SK-N-SH treated with all-trans-retinoic acid at 6 μM for 48 hours (cell line): ENCODE measurements at regions not wholly inside any gene's neighbourhood (a gene's known extent, or its start where the extent isn't known, plus 50 kb on each side); places are given as distances from the start of the nearest gene placed in this dataset.

ENCODE experiments used
- ATAC-seq: fragments of 200-7000 bp; cut with Tn5 transposase; 3 replicates; pipeline ENCODE4 v1.9.1; 2020; ENCODE audit warnings: mild to moderate bottlenecking, moderate library complexity
- ARNTL ChIP-seq: fragments of 450-650 bp; formaldehyde crosslinking; IDR thresholded peaks from 2 replicates; pipeline ENCODE4 v1.5.0; 2020; ENCODE audit warnings: low read depth, mild to moderate bottlenecking, moderate library complexity, borderline replicate concordance
- BACH2 ChIP-seq: fragments of 250-450 bp; sonication (Bioruptor Pico); IDR thresholded peaks from 2 replicates; pipeline ENCODE4 v1.9.0; 2021; ENCODE audit warnings: mild to moderate bottlenecking, borderline replicate concordance
- CSDC2 ChIP-seq: fragments of 250-450 bp; sonication (Bioruptor Pico); IDR thresholded peaks from 2 replicates; pipeline ENCODE4 v1.5.0; 2020; ENCODE audit warnings: mild to moderate bottlenecking, moderate library complexity
- ESRRG ChIP-seq: fragments of 250-450 bp; sonication (Bioruptor Pico); IDR thresholded peaks from 2 replicates; pipeline ENCODE4 v1.6.1; 2021; ENCODE audit warnings: mild to moderate bottlenecking
- GLIS3 ChIP-seq: fragments of 250-450 bp; sonication (Bioruptor Pico); IDR thresholded peaks from 2 replicates; pipeline ENCODE4 v1.5.0; 2020; ENCODE audit warnings: mild to moderate bottlenecking, moderate library complexity
- ISL1 ChIP-seq: fragments of 250-450 bp; sonication (Bioruptor Pico); IDR thresholded peaks from 2 replicates; pipeline ENCODE4 v2.1.2; 2022; ENCODE audit warnings: mild to moderate bottlenecking, moderate library complexity
- OSR1 ChIP-seq: fragments of 250-450 bp; sonication (Bioruptor Pico); IDR thresholded peaks from 2 replicates; pipeline ENCODE4 v1.8.0; 2022; ENCODE audit warnings: moderate library complexity, mild to moderate bottlenecking, inconsistent platforms
- POU6F1 ChIP-seq: fragments of 250-450 bp; sonication (Bioruptor Pico); IDR thresholded peaks from 2 replicates; pipeline ENCODE4 v1.8.0; 2021; ENCODE audit warnings: low read depth, mild to moderate bottlenecking, moderate library complexity, borderline replicate concordance
- PPARA ChIP-seq: fragments of 250-450 bp; sonication (Bioruptor Pico); IDR thresholded peaks from 2 replicates; pipeline ENCODE4 v1.5.0; 2020; ENCODE audit warnings: mild to moderate bottlenecking, borderline replicate concordance
- SNAI2 ChIP-seq: fragments of 250-450 bp; sonication (Bioruptor Pico); IDR thresholded peaks from 2 replicates; pipeline ENCODE4 v1.5.0; 2020; ENCODE audit warnings: mild to moderate bottlenecking, moderate library complexity
- TCF4 ChIP-seq: fragments of 250-450 bp; sonication (Bioruptor Pico); IDR thresholded peaks from 2 replicates; pipeline ENCODE4 v1.8.0; 2021; ENCODE audit warnings: mild to moderate bottlenecking, moderate library complexity, borderline replicate concordance
- TOX ChIP-seq: fragments of 250-450 bp; sonication (Bioruptor Pico); IDR thresholded peaks from 2 replicates; pipeline ENCODE4 v1.8.0; 2021; ENCODE audit warnings: mild to moderate bottlenecking, moderate library complexity, borderline replicate concordance
- TSHZ2 ChIP-seq: fragments of 250-450 bp; sonication (Bioruptor Pico); IDR thresholded peaks from 2 replicates; pipeline ENCODE4 v1.5.0; 2020; ENCODE audit warnings: mild to moderate bottlenecking, moderate library complexity
- ZC3H10 ChIP-seq: fragments of 250-450 bp; sonication (Bioruptor Pico); IDR thresholded peaks from 2 replicates; pipeline ENCODE4 v1.5.1; 2021; ENCODE audit warnings: mild to moderate bottlenecking, moderate library complexity
- ZFP30 ChIP-seq: fragments of 450-650 bp; formaldehyde crosslinking; IDR thresholded peaks from 2 replicates; pipeline ENCODE4 v1.5.0; 2022; ENCODE audit warnings: mild to moderate bottlenecking, moderate library complexity
- ZNF565 ChIP-seq: fragments of 450-650 bp; formaldehyde crosslinking; conservative IDR thresholded peaks from 2 replicates; pipeline ENCODE4 v1.5.0; 2020; ENCODE audit warnings: low read depth, mild to moderate bottlenecking, moderate library complexity
- ZNF70 ChIP-seq: fragments of 450-650 bp; formaldehyde crosslinking; IDR thresholded peaks from 2 replicates; pipeline ENCODE4 v1.5.0; 2020; ENCODE audit warnings: mild to moderate bottlenecking, moderate library complexity
- ZNF8 ChIP-seq: fragments of 450-650 bp; formaldehyde crosslinking; IDR thresholded peaks from 2 replicates; pipeline ENCODE4 v1.5.0; 2020; ENCODE audit warnings: mild to moderate bottlenecking, moderate library complexity
- TF ChIP-seq, protein P1 (sequence below): fragments of 250-450 bp; sonication (Bioruptor Pico); IDR thresholded peaks from 2 replicates; pipeline ENCODE4 v1.8.0; 2020; ENCODE audit warnings: mild to moderate bottlenecking, moderate library complexity, borderline replicate concordance
- TF ChIP-seq, protein P2 (sequence below): fragments of 250-450 bp; sonication (Bioruptor Pico); IDR thresholded peaks from 2 replicates; pipeline ENCODE4 v1.5.1; 2021; ENCODE audit warnings: mild to moderate bottlenecking, moderate library complexity

GRCh38 chr2:100703213-100703612, 116.7 kb upstream of the NPAS2 start (continued):
- no peak for TF ChIP-seq OSR1 (CRISPR knock-in tag)
- no peak for TF ChIP-seq ZFP30 (CRISPR knock-in tag)
- no peak for TF ChIP-seq CSDC2 (CRISPR knock-in tag)
- no peak for TF ChIP-seq TOX (CRISPR knock-in tag)

DNA sequence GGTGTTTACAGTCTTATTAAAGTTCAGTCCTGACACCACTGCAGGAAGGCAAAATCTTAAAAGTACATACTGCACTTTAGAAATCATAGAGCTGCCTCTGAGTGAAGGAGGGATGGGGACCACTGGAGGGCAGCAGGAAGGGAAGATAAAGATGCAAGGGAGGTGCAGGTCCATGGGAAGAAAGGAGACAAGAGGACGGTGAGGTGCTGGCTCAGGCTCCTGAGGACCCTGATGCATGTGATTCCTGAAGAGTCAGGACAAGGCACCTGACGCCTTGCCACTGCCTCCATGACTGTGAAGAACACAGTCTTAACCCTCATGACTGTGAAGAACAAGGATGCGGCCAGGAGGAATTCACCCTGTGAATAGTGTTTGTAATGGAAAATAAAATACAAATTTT, 116.2 kb upstream of the NPAS2 start:
- TF ChIP-seq TOX (CRISPR knock-in tag) (no peak), SNAI2 (no peak), ISL1 (CRISPR knock-in tag) (no peak), GLIS3 (CRISPR knock-in tag) (no peak), ZC3H10 (CRISPR knock-in tag) (no peak), POU6F1 (CRISPR knock-in tag) (no peak), OSR1 (CRISPR knock-in tag) (no peak), ZFP30 (CRISPR knock-in tag) (no peak), ZNF565 (CRISPR knock-in tag) (no peak), PPARA (CRISPR knock-in tag) (no peak), ZNF8 (no peak), ZNF70 (CRISPR knock-in tag) (no peak)
- TF ChIP-seq, protein P1, sequence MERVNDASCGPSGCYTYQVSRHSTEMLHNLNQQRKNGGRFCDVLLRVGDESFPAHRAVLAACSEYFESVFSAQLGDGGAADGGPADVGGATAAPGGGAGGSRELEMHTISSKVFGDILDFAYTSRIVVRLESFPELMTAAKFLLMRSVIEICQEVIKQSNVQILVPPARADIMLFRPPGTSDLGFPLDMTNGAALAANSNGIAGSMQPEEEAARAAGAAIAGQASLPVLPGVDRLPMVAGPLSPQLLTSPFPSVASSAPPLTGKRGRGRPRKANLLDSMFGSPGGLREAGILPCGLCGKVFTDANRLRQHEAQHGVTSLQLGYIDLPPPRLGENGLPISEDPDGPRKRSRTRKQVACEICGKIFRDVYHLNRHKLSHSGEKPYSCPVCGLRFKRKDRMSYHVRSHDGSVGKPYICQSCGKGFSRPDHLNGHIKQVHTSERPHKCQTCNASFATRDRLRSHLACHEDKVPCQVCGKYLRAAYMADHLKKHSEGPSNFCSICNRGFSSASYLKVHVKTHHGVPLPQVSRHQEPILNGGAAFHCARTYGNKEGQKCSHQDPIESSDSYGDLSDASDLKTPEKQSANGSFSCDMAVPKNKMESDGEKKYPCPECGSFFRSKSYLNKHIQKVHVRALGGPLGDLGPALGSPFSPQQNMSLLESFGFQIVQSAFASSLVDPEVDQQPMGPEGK (CRISPR knock-in tag) = no peak
- peak; percentile 35; the same call in 2 of the 3 replicates for ATAC-seq

DNA sequence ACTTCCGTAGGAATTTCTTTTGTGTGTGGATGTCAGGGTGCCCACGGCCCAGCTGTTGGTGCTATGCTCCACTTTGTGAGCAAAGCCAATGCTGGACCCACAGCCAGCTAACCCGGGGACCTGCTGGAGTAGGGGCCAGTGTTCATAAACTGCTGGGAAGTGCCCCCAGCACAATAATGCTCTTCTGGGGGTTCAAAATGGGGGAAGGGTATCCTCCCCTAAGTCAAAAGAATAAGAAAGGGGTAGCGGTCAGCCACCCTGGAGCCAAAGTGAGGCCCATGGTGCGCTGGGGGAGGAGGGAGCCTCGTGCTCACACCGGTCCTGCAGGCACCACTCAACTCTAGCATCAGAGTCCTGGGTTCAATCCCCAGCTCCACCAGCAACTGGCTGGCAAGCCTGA, 115.8 kb upstream of the NPAS2 start:
- TF ChIP-seq ZNF565 (CRISPR knock-in tag) (no peak), TCF4 (CRISPR knock-in tag) (no peak), ESRRG (no peak), GLIS3 (CRISPR knock-in tag) (no peak), OSR1 (CRISPR knock-in tag) (no peak)
- ATAC-seq = no peak

DNA sequence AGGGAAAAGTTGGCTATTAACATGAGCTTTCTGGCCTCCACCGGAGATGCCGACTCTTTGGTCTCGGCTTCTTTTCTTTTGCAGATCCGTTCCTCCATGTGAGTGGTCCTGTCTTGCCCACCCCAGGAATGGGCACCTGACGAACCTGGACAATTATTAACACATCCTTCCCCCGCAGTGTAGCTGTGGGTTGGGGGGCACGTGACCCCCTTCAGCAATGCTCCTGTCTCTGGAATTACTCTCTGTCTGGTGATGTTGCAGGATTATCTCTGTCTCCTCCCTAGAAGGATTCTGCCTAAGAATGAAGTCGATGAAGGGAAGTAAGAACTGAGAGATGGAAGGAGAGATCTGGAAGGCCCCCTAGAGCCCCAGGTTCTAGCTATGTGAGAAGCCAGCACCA, 115.2 kb upstream of the NPAS2 start:
- TF ChIP-seq ZNF70 (CRISPR knock-in tag) = no peak
- TF ChIP-seq TSHZ2 (CRISPR knock-in tag) = no peak
- TF ChIP-seq, protein P2, sequence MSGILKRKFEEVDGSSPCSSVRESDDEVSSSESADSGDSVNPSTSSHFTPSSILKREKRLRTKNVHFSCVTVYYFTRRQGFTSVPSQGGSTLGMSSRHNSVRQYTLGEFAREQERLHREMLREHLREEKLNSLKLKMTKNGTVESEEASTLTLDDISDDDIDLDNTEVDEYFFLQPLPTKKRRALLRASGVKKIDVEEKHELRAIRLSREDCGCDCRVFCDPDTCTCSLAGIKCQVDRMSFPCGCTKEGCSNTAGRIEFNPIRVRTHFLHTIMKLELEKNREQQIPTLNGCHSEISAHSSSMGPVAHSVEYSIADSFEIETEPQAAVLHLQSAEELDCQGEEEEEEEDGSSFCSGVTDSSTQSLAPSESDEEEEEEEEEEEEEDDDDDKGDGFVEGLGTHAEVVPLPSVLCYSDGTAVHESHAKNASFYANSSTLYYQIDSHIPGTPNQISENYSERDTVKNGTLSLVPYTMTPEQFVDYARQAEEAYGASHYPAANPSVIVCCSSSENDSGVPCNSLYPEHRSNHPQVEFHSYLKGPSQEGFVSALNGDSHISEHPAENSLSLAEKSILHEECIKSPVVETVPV = no peak
- no peak for TF ChIP-seq ESRRG
- no peak for TF ChIP-seq PPARA (CRISPR knock-in tag)
- no peak for TF ChIP-seq TOX (CRISPR knock-in tag)
- no peak for TF ChIP-seq SNAI2
- TF ChIP-seq CSDC2 (CRISPR knock-in tag) = no peak
- no peak for TF ChIP-seq ARNTL (CRISPR knock-in tag)
- no peak for TF ChIP-seq ZC3H10 (CRISPR knock-in tag)
- no peak for TF ChIP-seq BACH2 (CRISPR knock-in tag)
- TF ChIP-seq ZNF8 = no peak
- TF ChIP-seq ISL1 (CRISPR knock-in tag) = no peak
- TF ChIP-seq ZFP30 (CRISPR knock-in tag) = no peak
- no peak for TF ChIP-seq GLIS3 (CRISPR knock-in tag)
- no peak for ATAC-seq
